HG02943 (cell line): ENCODE measurements at regions not wholly inside any gene's neighbourhood (a gene's known extent, or its start where the extent isn't known, plus 50 kb on each side); places are given as distances from the start of the nearest gene placed in this dataset.

Source experiments
- ATAC-seq: cut with Tn5 transposase; IDR thresholded peaks from one replicate; pipeline ENCODE4 v1.9.1; 2021; ENCODE audit warnings: mild to moderate bottlenecking, low read depth, moderate library complexity; ENCODE audit not compliant: unreplicated experiment

GRCh38 chr2:5539282-5540165 lies 152.7 kb upstream of the SOX11 start:
- ATAC-seq: no peak

- ATAC-seq: no peak
Measured at GRCh38 chr2:5540856-5541255, 151.3 kb upstream of the SOX11 start.

- ATAC-seq: no peak
Measured at GRCh38 chr2:5544205-5544786, 147.9 kb upstream of the SOX11 start.

GRCh38 chr2:5546181-5546580 lies 146.0 kb upstream of the SOX11 start:
- no peak for ATAC-seq

- no peak for ATAC-seq
Measured at GRCh38 chr2:5548991-5549715, 143.0 kb upstream of the SOX11 start.

GRCh38 chr2:5549771-5550170 lies 142.4 kb upstream of the SOX11 start:
- ATAC-seq: no peak

GRCh38 chr2:5555636-5556035 lies 136.5 kb upstream of the SOX11 start:
- ATAC-seq: no peak

- ATAC-seq: no peak
Measured at GRCh38 chr2:5561006-5561405, 131.2 kb upstream of the SOX11 start.

GRCh38 chr2:5562426-5562825 lies 129.8 kb upstream of the SOX11 start:
- ATAC-seq: no peak

- ATAC-seq: no peak
Measured at GRCh38 chr2:5562865-5563264, 129.3 kb upstream of the SOX11 start.

GRCh38 chr2:5563411-5563810 lies 128.8 kb upstream of the SOX11 start:
- ATAC-seq: no peak

GRCh38 chr2:5569256-5569655 lies 122.9 kb upstream of the SOX11 start:
- no peak for ATAC-seq

GRCh38 chr2:5576015-5576414 lies 116.2 kb upstream of the SOX11 start:
- ATAC-seq: no peak

GRCh38 chr2:5587766-5588165 lies 104.4 kb upstream of the SOX11 start:
- ATAC-seq: no peak

- no peak for ATAC-seq
Measured at GRCh38 chr2:5588601-5589000, 103.6 kb upstream of the SOX11 start.

- no peak for ATAC-seq
Measured at GRCh38 chr2:5589183-5589582, 103.0 kb upstream of the SOX11 start.

GRCh38 chr2:5590886-5591285 lies 101.3 kb upstream of the SOX11 start:
- no peak for ATAC-seq

- no peak for ATAC-seq
Measured at GRCh38 chr2:5592916-5593315, 99.3 kb upstream of the SOX11 start.

GRCh38 chr2:5594249-5594695 lies 97.9 kb upstream of the SOX11 start:
- ATAC-seq: no peak

GRCh38 chr2:5596868-5597267 lies 95.3 kb upstream of the SOX11 start:
- no peak for ATAC-seq

GRCh38 chr2:5598156-5598555 lies 94.0 kb upstream of the SOX11 start:
- no peak for ATAC-seq
